ENCODE measurements at regions not wholly inside any gene's neighbourhood (a gene's known extent, or its start where the extent isn't known, plus 50 kb on each side); places are given as distances from the start of the nearest gene placed in this dataset.

- Histone ChIP-seq H3K4me3 (ENCODE audit: low read depth, low read length) (no peak overlapping the region), H3K9me3 (ENCODE audit: control insufficient read depth, insufficient read depth, low read length) (peaks cover 28% of the 10 kb centered on the region), H3K27ac (ENCODE audit: low read depth, low read length) (no peak overlapping the region), H3K27me3 (ENCODE audit: control insufficient read depth, insufficient read depth, low read length) (no peaks in the 10 kb centered on the region)
- no peak for TF ChIP-seq CTCF (IDR thresholded peaks at IDR 0.05; ENCODE audit: low read depth, low read length)
- DNase-seq (ENCODE audit: low read depth, low spot score): no peak
- CTCF ChIA-PET: no interaction called here
- POLR2A ChIA-PET: no interaction called here
Observed at GRCh38 chr11:70775386-70776075, 377.2 kb downstream of the CTTN start.

GRCh38 chr11:70776914-70777532, 378.7 kb downstream of the CTTN start:
- Histone ChIP-seq H3K27me3 (ENCODE audit: control insufficient read depth, insufficient read depth, low read length) (no peaks in the 10 kb centered on the region), H3K9me3 (ENCODE audit: control insufficient read depth, insufficient read depth, low read length) (peaks cover 23% of the 10 kb centered on the region), H3K27ac (ENCODE audit: low read depth, low read length) (no peak overlapping the region), H3K4me3 (ENCODE audit: low read depth, low read length) (no peak overlapping the region)
- ChIA-PET POLR2A (no interaction called here), CTCF (no interaction called here)
- DNase-seq (ENCODE audit: low read depth, low spot score): no peak
- TF ChIP-seq CTCF (IDR thresholded peaks at IDR 0.05; ENCODE audit: low read depth, low read length): no peak

GRCh38 chr11:70778883-70779282, 380.6 kb downstream of the CTTN start:
- TF ChIP-seq CTCF (IDR thresholded peaks at IDR 0.05; ENCODE audit: low read depth, low read length): no peak
- POLR2A ChIA-PET: no interaction called here
- no peak overlapping the region for H3K27ac ChIP-seq (ENCODE audit: low read depth, low read length)
- CTCF ChIA-PET: no interaction called here
- H3K9me3 ChIP-seq (ENCODE audit: control insufficient read depth, insufficient read depth, low read length): peaks cover 38% of the 10 kb centered on the region
- DNase-seq (ENCODE audit: low read depth, low spot score): no peak
- H3K27me3 ChIP-seq (ENCODE audit: control insufficient read depth, insufficient read depth, low read length): no peaks in the 10 kb centered on the region
- H3K4me3 ChIP-seq (ENCODE audit: low read depth, low read length): no peak overlapping the region

GRCh38 chr11:70779433-70780245, 381.3 kb downstream of the CTTN start:
- H3K9me3 ChIP-seq (ENCODE audit: control insufficient read depth, insufficient read depth, low read length): peaks cover 44% of the 10 kb centered on the region
- H3K27ac ChIP-seq (ENCODE audit: low read depth, low read length): no peak overlapping the region
- POLR2A ChIA-PET: no interaction called here
- no peak for DNase-seq (ENCODE audit: low read depth, low spot score)
- CTCF ChIA-PET: no interaction called here
- H3K27me3 ChIP-seq (ENCODE audit: control insufficient read depth, insufficient read depth, low read length): no peaks in the 10 kb centered on the region
- TF ChIP-seq CTCF (IDR thresholded peaks at IDR 0.05; ENCODE audit: low read depth, low read length): no peak
- no peak overlapping the region for H3K4me3 ChIP-seq (ENCODE audit: low read depth, low read length)

GRCh38 chr11:70780246-70780535, 381.9 kb downstream of the CTTN start:
- no peak for DNase-seq (ENCODE audit: low read depth, low spot score)
- POLR2A ChIA-PET: no interaction called here
- Histone ChIP-seq H3K4me3 (ENCODE audit: low read depth, low read length) (no peak overlapping the region), H3K27me3 (ENCODE audit: control insufficient read depth, insufficient read depth, low read length) (no peaks in the 10 kb centered on the region), H3K27ac (ENCODE audit: low read depth, low read length) (no peak overlapping the region), H3K9me3 (ENCODE audit: control insufficient read depth, insufficient read depth, low read length) (peaks cover 50% of the 10 kb centered on the region)
- TF ChIP-seq CTCF (IDR thresholded peaks at IDR 0.05; ENCODE audit: low read depth, low read length): no peak
- CTCF ChIA-PET: no interaction called here

Measured in AG04450 (cell line).